ACHN (cell line): ENCODE measurements at regions not wholly inside any gene's neighbourhood (a gene's known extent, or its start where the extent isn't known, plus 50 kb on each side); places are given as distances from the start of the nearest gene placed in this dataset.

ENCODE experiments used
- DNase-seq: peaks from one replicate; pipeline ENCODE4 v3.0.0-alpha.2; 2015
- in situ Hi-C: cut with HindIII; loops from 2 replicates; pipeline ENCODE4 v1.10.0; 2017; ENCODE audit warnings: low sequenced_read_pairs, low pct_ligation_motif_present, low pct_unique_long_range_greater_than_20kb

DNA sequence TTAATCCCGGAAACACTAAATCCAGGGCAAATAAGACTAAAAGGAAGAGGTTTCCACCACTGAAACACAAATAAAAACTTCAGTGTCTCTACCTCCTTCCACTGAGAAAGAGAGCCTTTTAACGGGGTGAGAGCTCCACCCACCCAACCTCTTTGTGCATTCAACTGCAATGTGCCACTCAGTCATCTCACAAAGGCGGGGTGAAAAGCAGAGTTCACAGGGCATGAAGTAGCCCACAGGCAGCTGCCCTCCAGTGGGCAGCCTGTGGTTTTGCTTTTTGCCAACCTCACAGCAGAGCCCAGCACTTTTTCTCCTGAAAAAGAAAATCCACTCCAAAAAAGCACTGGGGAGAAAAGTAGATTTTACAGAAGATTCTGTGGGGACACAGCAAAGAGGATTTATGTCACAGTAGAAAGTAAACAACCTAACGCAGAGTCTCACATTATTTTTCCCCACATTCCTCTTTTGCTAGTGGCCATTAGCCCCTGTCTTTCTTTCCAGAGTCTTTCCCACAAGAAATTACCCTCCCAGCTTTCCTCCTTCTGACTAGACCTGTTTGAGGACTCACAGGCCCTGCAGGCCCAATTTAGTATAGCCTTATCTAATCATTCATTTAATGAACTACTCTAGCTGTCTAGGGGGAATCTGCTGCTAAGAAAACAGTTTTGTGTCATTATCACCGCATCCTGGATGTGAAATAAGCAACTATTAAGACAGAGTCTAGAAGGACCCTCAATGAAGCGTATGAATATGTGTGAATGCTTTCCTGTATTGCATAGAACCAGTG is 753.8 kb upstream of the FOXG1 start:
- DNase-seq, result no peak
- in situ Hi-C loops, result no loop called here

DNA sequence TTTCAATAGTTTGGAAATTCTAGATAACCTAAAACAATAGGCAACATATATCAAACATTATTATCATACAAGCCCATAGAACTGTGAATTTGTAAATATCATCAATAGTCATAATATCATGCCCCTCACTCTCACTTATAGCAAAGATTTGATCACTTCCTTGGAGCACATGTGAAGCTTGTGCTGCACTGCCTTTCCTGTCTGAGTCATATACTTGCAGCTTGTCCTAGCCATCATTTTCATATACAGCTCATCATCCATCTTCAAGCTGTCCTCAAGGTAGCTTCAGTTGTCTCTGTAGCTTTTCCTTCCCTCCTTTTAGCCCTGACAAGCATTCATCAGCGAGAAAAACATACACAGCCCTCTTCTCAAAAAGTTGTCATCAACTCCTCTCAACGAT is 746.5 kb upstream of the FOXG1 start:
- in situ Hi-C loops, result no loop called here
- DNase-seq, result no peak

DNA sequence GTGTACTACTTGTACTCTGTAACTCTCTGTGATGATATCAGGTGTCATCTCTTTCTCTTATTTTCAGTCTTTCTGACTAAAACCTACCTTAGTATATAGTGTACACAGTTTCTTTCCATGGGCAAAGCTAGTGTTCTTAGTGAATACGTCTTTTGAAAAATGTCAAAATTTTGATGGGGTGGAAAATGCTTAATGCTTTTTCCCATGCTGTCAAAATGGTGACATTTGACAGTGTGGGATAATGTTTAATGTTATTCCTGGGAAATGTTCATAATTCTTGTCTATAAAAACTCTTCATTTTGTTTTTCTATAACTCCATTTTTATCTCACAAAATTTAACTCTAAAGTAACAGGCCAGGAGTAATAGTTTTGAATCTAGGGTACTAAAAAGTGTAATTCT is 742.7 kb upstream of the FOXG1 start:
- in situ Hi-C loops, result no loop called here
- no peak for DNase-seq

DNA sequence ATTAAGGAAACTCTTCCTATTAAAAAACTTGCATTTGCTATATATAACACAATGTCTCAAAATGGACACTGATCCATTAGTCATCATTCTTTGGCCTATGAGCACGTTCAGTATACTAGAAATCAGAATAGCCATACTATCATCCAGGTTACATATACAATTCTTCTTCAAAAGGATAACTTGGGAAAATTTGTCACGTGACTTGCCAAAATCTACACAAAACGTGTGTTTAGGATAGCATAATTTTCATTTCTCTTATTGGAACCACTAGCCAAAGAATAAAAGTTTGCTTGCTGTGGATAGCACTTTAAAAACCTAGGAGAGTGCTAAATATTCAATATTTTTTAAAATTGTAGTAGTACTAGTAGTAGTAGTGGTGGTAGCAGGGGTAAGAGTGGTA is 714.3 kb upstream of the FOXG1 start:
- no peak for DNase-seq
- in situ Hi-C loops, result no loop called here

DNA sequence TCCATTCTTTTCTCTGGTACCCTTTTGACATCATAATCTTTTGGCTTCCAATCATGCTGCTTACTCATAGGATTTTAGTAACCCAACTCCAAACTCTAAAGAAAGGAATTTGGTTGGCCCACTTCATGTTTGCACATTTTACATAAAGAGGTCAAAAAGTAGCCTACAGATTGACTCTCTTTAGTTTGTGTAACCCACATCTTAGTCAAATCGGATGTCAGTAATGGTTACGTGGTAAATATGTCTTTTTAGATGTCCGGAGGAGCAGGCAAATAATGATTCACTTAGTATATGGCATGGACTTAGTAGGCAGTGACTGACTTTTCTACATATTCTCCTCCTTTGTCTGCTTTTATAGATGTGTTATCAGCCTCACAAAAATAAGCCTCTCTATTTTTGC is 711.6 kb upstream of the FOXG1 start:
- in situ Hi-C loops, result no loop called here
- no peak for DNase-seq

DNA sequence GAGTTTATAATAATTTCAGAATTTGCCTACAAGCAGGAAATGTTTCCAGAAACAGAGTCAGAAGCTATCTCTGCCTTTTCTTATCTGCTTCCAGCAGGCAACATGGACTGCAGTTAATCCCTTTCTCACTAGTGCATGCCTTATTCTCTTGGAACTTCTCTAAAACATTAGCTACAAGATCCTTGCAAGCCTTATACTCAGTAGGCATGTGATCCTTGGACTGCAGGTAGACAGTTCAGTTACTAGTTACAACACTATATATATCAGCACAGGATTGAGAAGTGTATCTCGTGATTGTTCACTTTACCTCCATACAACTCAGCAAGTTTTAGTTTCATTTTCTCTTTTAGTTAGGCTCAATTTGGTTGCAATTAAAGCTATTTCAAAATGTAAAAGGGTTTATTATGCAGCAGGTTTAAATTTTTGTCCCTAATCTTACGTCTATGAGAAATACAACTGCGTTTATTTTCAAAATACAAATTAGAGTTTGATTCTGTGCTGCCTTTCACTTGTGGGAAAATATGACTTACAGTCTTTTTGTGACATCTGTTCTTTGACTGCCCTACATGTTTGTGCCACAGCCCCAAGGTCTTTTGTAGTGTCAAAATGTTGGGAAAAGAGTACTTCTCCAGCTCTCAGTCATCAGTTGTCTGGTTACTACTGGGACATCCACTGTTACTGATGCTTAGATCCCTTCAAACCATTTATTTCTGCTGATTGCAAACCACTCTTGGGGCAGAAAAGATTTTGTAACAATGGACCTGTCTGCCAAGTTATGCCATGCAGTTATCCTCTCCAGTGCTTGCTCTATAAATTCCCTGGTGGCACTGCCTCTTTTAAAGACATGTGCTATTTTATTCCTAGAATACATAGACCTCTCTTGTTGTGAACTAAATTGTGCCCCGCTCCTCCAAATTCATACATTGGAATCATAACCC is 709.0 kb upstream of the FOXG1 start:
- in situ Hi-C loops, result no loop called here
- peak; percentile 4 for DNase-seq

DNA sequence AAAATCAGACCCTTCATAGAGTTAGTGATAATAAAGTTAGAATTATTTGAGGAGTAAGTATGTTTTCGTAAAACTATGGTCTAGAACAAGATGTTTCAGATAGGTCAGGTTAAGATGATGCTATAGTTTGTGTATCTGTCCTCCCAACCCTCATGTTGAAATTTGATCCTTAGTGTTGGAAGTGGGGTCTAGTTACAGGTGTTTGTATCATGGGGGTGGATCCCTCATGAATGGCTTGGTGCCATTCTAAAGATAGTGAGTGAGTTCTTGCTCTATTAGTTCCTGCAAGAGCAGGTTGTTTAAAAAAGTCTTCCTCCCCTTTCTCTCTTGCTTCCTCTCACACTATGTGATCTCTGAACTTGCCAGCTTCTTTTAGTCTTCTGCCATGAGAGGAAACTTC is 707.3 kb upstream of the FOXG1 start:
- in situ Hi-C loops, result no loop called here
- no peak for DNase-seq

DNA sequence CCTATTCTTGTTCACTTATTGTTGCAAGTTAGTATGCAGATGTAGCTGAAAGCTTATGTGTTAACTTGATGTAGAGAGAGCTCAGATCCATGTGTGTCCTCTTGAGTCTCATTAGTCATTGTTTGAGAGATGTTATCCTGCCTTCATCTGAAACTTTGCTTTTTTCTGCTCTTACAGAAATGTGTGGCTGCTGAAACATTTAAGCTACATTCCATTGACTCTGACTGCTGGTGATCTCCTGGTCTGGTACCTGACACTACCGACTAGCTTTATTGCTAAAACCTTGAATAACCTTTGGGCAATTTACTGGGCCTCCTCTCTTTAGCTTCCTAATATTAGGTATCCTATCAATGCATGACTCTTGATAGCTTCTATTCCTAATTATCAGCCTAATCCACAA is 705.6 kb upstream of the FOXG1 start:
- in situ Hi-C loops, result no loop called here
- DNase-seq, result no peak

DNA sequence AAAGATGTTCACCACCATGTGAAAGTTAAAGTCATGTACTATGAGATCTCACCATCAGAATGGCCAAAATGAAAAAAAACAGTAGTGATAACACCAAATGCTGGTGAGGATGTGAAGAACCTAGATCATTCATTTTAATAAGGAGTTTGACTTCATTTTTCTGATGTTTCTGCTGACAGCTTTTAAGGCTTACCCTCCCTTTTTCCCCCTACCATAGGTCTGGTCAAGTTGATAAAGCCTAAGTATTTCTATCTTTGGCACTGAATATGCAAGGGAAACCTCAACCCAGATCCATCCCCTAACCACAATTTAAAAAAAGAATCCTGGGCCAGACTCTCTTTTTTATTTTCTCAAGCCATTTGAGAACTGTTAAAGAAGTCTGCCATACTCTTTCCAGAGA is 689.6 kb upstream of the FOXG1 start:
- in situ Hi-C loops, result no loop called here
- no peak for DNase-seq

DNA sequence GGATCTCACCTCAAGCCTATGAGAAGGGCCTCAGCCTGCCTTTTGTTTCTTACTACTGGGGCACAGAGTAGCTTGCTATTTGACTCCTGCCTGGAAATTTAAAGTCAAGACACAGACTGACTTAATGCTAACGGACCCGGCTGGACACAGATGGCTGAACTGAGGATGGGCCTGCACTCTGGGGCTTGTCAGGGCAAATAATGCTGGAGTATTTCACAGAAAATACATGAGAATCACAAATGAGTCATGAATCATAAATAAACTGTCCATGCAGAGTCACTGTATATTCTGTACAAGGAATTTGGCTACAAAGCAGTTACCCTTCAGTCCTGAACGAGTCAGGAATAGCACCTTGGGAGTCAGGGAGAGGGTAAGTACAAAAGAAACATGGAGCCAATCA is 683.2 kb upstream of the FOXG1 start:
- in situ Hi-C loops, result no loop called here
- DNase-seq, result no peak

DNA sequence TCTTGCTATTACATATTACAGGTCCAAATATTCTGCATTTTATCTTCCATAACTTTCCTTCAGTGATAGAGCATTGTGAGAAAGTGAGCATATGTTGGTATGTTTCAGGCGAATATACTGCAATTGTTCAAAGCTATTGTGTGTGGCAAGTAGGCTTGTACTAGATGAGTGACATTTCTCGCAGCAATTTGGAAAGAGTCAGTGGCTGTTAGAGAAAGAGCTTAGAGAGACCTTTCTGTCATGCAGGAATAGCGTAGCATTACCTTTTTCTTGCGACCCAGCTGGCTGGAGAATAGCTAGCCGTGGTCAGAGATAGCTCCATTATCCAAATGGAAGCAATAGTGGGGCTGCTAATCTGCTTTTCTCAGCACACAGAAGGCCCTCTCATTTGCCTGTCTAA is 678.5 kb upstream of the FOXG1 start:
- DNase-seq, result no peak
- in situ Hi-C loops, result no loop called here

DNA sequence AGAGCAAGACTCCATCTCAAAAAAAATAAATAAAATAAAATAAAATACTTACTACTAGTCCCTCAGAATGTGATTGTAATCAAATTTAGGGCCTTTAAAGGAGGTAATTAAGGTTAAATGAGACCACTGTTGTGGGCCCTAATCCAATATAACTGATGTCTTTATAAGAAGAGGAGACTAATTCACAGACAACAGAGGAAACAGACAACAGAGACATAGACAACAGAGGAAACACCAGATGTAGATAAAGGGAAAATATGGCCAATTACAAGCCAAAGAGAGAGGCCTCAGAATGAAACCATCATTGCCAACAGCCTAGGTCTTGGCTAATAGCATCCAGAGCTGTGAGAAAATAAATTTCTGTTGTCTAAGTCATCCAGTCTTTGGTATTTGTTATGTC is 669.0 kb upstream of the FOXG1 start:
- no peak for DNase-seq
- in situ Hi-C loops, result no loop called here

DNA sequence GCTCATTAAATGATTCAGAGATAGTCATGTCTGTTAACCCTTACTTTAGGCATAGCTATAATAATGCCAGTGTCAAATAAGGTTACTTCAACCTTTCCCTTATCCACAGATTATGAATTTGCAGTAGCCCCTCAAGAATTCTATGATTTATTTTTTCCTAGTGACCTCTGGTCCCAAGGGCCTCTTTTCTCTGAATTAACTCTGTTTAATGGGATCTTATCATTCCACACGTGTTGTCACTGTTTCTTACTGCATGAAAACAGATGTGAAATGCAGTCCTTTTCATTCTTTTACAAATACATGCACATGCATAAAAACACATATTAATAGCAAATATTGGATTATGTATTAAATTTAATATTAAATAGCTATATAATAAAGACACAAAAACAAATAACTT is 667.7 kb upstream of the FOXG1 start:
- in situ Hi-C loops, result no loop called here
- no peak for DNase-seq

DNA sequence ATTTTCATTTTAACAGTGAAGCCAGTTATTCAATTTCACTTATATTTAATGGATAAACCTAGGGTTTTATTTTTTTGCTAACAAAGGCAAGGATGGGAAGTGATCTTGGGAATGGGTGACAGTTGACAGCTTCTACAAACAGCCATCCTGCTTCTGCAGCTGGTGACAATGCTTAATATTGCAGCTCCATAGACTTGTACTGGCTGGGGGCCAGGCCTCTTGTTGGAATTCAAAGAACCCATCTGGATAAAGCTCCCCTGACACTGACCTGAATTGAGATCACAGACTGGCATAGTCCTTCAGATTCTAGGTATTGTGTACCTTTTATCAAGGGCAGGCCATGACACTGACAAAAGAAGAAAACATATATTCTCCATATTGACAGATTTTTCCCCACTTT is 664.6 kb upstream of the FOXG1 start:
- DNase-seq, result no peak
- in situ Hi-C loops, result no loop called here

DNA sequence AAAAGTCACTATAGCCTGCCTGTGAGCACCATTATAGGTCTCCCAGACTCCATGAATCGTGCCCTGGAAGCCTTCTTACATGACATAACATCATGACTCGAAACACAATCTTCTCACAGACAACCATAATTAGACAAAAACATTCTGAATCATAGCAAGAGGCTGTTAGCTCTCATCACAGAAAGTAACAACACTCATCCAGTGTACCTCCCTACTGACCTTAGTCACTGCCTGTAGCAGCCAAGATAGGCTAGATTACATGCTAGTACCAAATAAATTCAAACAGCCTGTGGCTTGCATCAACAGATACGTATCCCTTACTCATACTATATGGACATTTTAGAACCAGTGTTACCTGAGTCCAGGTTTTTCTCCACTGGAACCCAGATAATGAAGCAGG is 663.8 kb upstream of the FOXG1 start:
- in situ Hi-C loops, result no loop called here
- DNase-seq, result no peak

DNA sequence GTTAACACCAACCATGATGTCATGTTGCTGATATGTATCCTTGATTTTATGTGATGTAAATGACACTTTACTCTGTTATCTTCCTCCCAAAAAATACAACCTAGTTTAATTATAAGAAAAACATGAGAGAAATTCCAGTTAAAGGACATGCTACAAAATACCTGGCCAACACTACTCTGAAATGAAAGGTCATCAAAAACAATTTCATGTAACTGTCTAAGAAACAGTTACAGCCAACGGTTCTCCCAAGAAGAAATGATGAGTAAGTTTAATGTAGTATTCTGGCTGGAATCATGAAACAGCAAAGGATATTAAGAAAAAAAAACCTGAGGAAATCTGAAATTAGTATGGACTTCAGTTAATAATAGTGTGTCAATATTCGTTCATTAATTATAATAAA is 653.3 kb upstream of the FOXG1 start:
- in situ Hi-C loops, result no loop called here
- DNase-seq, result no peak

DNA sequence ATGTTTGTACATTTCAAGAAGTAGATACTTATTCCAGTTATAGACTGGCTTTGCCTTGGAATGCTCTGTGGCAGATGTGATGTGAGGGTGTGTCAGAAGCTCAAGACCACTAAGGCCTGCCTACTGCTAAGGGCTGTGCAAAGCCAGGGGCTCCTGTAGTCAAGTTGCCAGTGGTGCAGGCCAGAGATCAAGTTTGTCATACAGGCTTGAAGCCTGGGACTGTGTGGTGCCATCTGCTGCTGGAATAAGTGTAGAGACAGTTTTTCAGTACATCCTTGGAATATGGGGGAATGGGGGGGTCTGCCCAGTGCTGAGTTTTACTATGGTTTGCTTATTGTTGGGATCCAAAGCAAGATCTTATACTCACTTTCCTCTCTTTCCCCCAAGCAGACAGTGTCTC is 649.9 kb upstream of the FOXG1 start:
- DNase-seq, result no peak
- in situ Hi-C loops, result no loop called here

DNA sequence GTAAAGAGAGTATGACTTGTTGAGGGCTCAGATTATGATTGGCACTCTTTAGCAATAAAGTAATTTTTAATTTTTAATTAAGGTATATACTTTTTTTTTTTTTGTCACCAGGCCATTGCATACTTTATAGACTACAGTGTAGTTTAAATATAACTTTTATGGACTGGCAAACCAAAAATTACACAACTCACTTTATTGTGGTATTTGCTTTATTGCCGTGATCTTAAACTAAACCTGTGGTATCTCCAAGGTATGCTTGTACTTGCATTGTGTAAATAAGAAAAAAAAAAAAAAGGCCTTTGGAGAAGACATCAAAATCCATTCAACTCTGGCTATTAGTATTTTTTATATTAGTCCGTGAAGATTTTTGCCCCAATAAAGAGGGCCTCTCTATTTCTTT is 646.7 kb upstream of the FOXG1 start:
- in situ Hi-C loops, result no loop called here
- no peak for DNase-seq

DNA sequence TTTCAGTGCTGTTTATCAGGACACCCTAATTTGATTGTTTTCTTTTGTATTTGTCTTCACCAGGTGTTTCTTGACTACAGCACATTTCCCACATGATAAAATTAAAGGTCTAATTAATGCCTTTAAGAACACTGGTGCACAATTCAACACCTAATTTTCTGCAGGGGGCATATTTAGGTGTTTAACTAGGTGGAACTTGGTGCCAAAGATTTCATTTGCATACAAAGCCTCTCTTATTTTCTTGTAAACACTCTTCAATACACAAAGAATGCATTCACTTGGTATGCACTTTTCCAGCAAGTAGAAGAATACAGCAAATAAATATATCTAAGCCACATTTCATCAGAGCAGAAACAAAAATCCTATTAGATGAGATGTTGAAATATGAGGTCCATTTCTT is 646.2 kb upstream of the FOXG1 start:
- no peak for DNase-seq
- in situ Hi-C loops, result no loop called here
